ENCODE measurements at regions not wholly inside any gene's neighbourhood (a gene's known extent, or its start where the extent isn't known, plus 50 kb on each side); places are given as distances from the start of the nearest gene placed in this dataset.
"Not testable (repeated sequence)": the region's sequence is repeated elsewhere in the genome, so short reads cannot be mapped to it uniquely, and the experiment has no call there.

- DNase-seq = not testable (repeated sequence)
Observed at GRCh38 chr13:81069822-81070221, 728.9 kb upstream of the SPRY2 start.

- no peak for DNase-seq
Observed at GRCh38 chr13:81058916-81059290, 718.0 kb upstream of the SPRY2 start.

- DNase-seq = no peak
Observed at GRCh38 chr13:81058211-81058915, 717.4 kb upstream of the SPRY2 start.

- no peak for DNase-seq
Observed at GRCh38 chr13:81051873-81052272, 710.9 kb upstream of the SPRY2 start.

GRCh38 chr13:81048026-81048461, 707.1 kb upstream of the SPRY2 start:
- DNase-seq = no peak

- no peak for DNase-seq
Observed at GRCh38 chr13:81041761-81042160, 700.8 kb upstream of the SPRY2 start.

GRCh38 chr13:81031996-81032395, 691.1 kb upstream of the SPRY2 start:
- no peak for DNase-seq

GRCh38 chr13:81025091-81025490, 684.2 kb upstream of the SPRY2 start:
- DNase-seq = no peak

- DNase-seq = no peak
Observed at GRCh38 chr13:81021284-81021840, 680.4 kb upstream of the SPRY2 start.

- DNase-seq = no peak
Observed at GRCh38 chr13:81020010-81020409, 679.1 kb upstream of the SPRY2 start.

- no peak for DNase-seq
Observed at GRCh38 chr13:81018936-81019335, 678.0 kb upstream of the SPRY2 start.

- peak; percentile 21 for DNase-seq
Observed at GRCh38 chr13:81017513-81018152, 676.7 kb upstream of the SPRY2 start.

- no peak for DNase-seq
Observed at GRCh38 chr13:81012031-81012430, 671.1 kb upstream of the SPRY2 start.

GRCh38 chr13:81001828-81002385, 661.0 kb upstream of the SPRY2 start:
- DNase-seq = no peak

GRCh38 chr13:80998603-80999002, 657.7 kb upstream of the SPRY2 start:
- DNase-seq = not testable (repeated sequence)

- DNase-seq = no peak
Observed at GRCh38 chr13:80989747-80990146, 648.8 kb upstream of the SPRY2 start.

- DNase-seq = no peak
Observed at GRCh38 chr13:80989241-80989640, 648.3 kb upstream of the SPRY2 start.

GRCh38 chr13:80988391-80989151, 647.6 kb upstream of the SPRY2 start:
- DNase-seq = no peak

GRCh38 chr13:80979035-80979641, 638.2 kb upstream of the SPRY2 start:
- peak; percentile 68 for DNase-seq

- no peak for DNase-seq
Observed at GRCh38 chr13:80977168-80977567, 636.2 kb upstream of the SPRY2 start.

GRCh38 chr13:80975903-80976302, 635.0 kb upstream of the SPRY2 start:
- no peak for DNase-seq

- DNase-seq = no peak
Observed at GRCh38 chr13:80973721-80974120, 632.8 kb upstream of the SPRY2 start.
